ENCODE measurements at regions not wholly inside any gene's neighbourhood (a gene's known extent, or its start where the extent isn't known, plus 50 kb on each side); places are given as distances from the start of the nearest gene placed in this dataset.

DNA sequence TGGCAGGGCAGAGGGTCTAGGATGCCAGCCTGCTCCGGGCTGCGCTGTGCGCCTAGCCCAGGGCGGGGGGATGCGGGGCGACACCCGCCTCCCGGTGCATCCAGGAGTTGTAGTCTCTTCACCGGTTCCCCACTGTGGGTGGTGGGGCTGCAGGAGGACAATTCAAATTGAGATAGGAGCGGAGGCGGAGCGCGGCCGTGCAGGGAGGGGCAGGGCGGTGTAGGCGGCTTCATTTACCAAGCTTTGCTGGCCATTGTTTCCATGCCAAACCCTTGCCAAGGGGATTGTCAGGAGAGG lies 2047.4 kb downstream of the TP53TG3F start:
- POLR2A ChIA-PET: no interaction called here
- no peaks in the 10 kb centered on the region for H4K20me1 ChIP-seq (replicated peaks; ENCODE audit: control insufficient read depth, insufficient read depth, low read length)
- peak overlapping the region; percentile 42 for H3K4me3 ChIP-seq
- BruUV-seq (replicated peaks): no TSS peak
- H3K9ac ChIP-seq (ENCODE audit: insufficient read depth in 1 of 2, low read depth in 2 of 2, low read length in 2 of 2): no peak overlapping the region
- in situ Hi-C loops (cut with MboI) (loop anchor here (5.0 kb wide), 1 partner anchor 365 kb away; no protein-coding TSS in a partner anchor), intact Hi-C loops (cut with micrococcal nuclease) (no loop called here)
- peak overlapping the region; percentile 67 for H3K4me2 ChIP-seq (ENCODE audit: insufficient read depth, low read length)
- H3K4me1 ChIP-seq (replicated peaks in 1 of 2; ENCODE audit: control insufficient read depth in 2 of 2, insufficient read depth in 2 of 2, low read length in 2 of 2): peaks cover 0 to 8% of the 10 kb centered on the region in 2 experiments; a peak in 1 of 5 replicates
- CTCF ChIA-PET (ENCODE audit: low intra/inter-chr PET ratio): no interaction called here
- no peaks in the 10 kb centered on the region for H3K9me1 ChIP-seq (ENCODE audit: control insufficient read depth, insufficient read depth, low read length)
- no peaks in the 10 kb centered on the region for H3K79me2 ChIP-seq (ENCODE audit: control insufficient read depth, insufficient read depth, low read length)
- FAIRE-seq: no peak
- ATAC-seq: peak; percentile 13; the same call in 2 of the 3 replicates
- no peaks in the 10 kb centered on the region for H3K27me3 ChIP-seq (ENCODE audit: control insufficient read depth in 2 of 2, insufficient read depth in 2 of 2, low read length in 2 of 2)
- H3K27ac ChIP-seq (ENCODE audit: extremely low read depth, low read depth, low read length): no peak overlapping the region
- 16% methylated on average over 16 of the region's 16 CpGs for WGBS (ENCODE audit: insufficient coverage, low coverage, missing lambda C conversion rate)
- H3K9me3 ChIP-seq (replicated peaks; ENCODE audit: control insufficient read depth, insufficient read depth, low read depth, low read length): no peaks in the 10 kb centered on the region
- peak overlapping the region; percentile 72; the same call in 1 of the 2 replicates for H2AFZ ChIP-seq (ENCODE audit: low read depth, low read length)
- H3K36me3 ChIP-seq (ENCODE audit: control insufficient read depth, insufficient read depth, low read length): no peaks in the 10 kb centered on the region
- DNase-seq (ENCODE audit: extremely low read depth in 1 of 4, low spot score in 3 of 4): peak in 1 of 4 experiments; percentile 12
- TF ChIP-seq CEBPG (CRISPR knock-in tag; IDR thresholded peaks at IDR 0.05) (no peak), CEBPG (tag; conservative IDR thresholded peaks at IDR 0.05 in 1 of 2, IDR thresholded peaks at IDR 0.05 in 1 of 2) (no peak), ESRRA (IDR thresholded peaks at IDR 0.05; ENCODE audit: borderline replicate concordance, low read depth) (no peak), MAZ (CRISPR knock-in tag; conservative IDR thresholded peaks at IDR 0.05 in 1 of 2, IDR thresholded peaks at IDR 0.05 in 1 of 2) (no peak), E2F3 (CRISPR knock-in tag; IDR thresholded peaks at IDR 0.05) (no peak), HLTF (IDR thresholded peaks at IDR 0.05) (no peak), CC2D1A (IDR thresholded peaks at IDR 0.05) (no peak), HNRNPK (IDR thresholded peaks at IDR 0.05; ENCODE audit: low read depth, low read length, poor library complexity, severe bottlenecking) (no peak), SRSF3 (IDR thresholded peaks at IDR 0.05; ENCODE audit: insufficient read depth, low read length) (no peak)
- TF ChIP-seq, protein P1, sequence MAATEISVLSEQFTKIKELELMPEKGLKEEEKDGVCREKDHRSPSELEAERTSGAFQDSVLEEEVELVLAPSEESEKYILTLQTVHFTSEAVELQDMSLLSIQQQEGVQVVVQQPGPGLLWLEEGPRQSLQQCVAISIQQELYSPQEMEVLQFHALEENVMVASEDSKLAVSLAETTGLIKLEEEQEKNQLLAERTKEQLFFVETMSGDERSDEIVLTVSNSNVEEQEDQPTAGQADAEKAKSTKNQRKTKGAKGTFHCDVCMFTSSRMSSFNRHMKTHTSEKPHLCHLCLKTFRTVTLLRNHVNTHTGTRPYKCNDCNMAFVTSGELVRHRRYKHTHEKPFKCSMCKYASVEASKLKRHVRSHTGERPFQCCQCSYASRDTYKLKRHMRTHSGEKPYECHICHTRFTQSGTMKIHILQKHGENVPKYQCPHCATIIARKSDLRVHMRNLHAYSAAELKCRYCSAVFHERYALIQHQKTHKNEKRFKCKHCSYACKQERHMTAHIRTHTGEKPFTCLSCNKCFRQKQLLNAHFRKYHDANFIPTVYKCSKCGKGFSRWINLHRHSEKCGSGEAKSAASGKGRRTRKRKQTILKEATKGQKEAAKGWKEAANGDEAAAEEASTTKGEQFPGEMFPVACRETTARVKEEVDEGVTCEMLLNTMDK (IDR thresholded peaks at IDR 0.05; ENCODE audit: borderline replicate concordance, insufficient read depth, low read depth, low read length, poor library complexity, severe bottlenecking): no peak
- TF ChIP-seq, protein P2, sequence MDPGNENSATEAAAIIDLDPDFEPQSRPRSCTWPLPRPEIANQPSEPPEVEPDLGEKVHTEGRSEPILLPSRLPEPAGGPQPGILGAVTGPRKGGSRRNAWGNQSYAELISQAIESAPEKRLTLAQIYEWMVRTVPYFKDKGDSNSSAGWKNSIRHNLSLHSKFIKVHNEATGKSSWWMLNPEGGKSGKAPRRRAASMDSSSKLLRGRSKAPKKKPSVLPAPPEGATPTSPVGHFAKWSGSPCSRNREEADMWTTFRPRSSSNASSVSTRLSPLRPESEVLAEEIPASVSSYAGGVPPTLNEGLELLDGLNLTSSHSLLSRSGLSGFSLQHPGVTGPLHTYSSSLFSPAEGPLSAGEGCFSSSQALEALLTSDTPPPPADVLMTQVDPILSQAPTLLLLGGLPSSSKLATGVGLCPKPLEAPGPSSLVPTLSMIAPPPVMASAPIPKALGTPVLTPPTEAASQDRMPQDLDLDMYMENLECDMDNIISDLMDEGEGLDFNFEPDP (CRISPR knock-in tag; IDR thresholded peaks at IDR 0.05): no peak
- TF ChIP-seq, protein P3, sequence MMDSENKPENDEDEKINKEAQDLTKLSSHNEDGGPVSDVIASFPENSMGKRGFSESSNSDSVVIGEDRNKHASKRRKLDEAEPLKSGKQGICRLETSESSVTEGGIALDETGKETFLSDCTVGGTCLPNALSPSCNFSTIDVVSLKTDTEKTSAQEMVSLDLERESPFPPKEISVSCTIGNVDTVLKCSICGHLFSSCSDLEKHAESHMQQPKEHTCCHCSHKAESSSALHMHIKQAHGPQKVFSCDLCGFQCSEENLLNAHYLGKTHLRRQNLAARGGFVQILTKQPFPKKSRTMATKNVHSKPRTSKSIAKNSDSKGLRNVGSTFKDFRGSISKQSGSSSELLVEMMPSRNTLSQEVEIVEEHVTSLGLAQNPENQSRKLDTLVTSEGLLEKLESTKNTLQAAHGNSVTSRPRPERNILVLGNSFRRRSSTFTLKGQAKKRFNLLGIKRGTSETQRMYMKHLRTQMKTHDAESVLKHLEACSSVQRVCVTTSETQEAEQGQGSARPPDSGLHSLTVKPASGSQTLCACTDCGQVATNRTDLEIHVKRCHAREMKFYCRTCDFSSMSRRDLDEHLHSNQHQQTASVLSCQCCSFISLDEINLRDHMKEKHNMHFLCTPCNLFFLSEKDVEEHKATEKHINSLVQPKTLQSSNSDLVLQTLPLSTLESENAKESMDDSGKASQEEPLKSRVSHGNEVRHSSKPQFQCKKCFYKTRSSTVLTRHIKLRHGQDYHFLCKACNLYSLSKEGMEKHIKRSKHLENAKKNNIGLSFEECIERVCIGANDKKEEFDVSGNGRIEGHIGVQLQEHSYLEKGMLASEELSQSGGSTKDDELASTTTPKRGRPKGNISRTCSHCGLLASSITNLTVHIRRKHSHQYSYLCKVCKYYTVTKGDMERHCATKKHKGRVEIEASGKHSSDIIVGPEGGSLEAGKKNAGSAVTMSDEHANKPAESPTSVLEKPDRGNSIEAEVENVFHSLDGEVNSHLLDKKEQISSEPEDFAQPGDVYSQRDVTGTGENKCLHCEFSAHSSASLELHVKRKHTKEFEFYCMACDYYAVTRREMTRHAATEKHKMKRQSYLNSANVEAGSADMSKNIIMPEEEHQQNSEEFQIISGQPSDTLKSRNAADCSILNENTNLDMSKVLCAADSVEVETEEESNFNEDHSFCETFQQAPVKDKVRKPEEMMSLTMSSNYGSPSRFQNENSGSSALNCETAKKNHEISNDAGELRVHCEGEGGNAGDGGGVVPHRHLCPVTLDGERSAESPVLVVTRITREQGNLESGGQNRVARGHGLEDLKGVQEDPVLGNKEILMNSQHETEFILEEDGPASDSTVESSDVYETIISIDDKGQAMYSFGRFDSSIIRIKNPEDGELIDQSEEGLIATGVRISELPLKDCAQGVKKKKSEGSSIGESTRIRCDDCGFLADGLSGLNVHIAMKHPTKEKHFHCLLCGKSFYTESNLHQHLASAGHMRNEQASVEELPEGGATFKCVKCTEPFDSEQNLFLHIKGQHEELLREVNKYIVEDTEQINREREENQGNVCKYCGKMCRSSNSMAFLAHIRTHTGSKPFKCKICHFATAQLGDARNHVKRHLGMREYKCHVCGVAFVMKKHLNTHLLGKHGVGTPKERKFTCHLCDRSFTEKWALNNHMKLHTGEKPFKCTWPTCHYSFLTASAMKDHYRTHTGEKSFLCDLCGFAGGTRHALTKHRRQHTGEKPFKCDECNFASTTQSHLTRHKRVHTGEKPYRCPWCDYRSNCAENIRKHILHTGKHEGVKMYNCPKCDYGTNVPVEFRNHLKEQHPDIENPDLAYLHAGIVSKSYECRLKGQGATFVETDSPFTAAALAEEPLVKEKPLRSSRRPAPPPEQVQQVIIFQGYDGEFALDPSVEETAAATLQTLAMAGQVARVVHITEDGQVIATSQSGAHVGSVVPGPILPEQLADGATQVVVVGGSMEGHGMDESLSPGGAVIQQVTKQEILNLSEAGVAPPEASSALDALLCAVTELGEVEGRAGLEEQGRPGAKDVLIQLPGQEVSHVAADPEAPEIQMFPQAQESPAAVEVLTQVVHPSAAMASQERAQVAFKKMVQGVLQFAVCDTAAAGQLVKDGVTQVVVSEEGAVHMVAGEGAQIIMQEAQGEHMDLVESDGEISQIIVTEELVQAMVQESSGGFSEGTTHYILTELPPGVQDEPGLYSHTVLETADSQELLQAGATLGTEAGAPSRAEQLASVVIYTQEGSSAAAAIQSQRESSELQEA (IDR thresholded peaks at IDR 0.05; ENCODE audit: low read depth): no peak

All from K562 (cell line).